HL-60 (cell line): ENCODE measurements at regions not wholly inside any gene's neighbourhood (a gene's known extent, or its start where the extent isn't known, plus 50 kb on each side); places are given as distances from the start of the nearest gene placed in this dataset.

Experiments used
- DNase-seq, 2 experiments: peaks; one replicate each; pipeline ENCODE4 v3.0.0-alpha.2; 2010 to 2020; ENCODE audit warnings: low read depth in 1 of 2, low spot score in 1 of 2
- H3K27ac ChIP-seq: fragments of 250-450 bp; sonication (Bioruptor Pico); replicated peaks from 2 replicates; pipeline ENCODE4 v1.5.1; 2020; ENCODE audit warnings: mild to moderate bottlenecking, moderate library complexity
- H3K27me3 ChIP-seq: fragments of 250-450 bp; sonication (Bioruptor Pico); 2 replicates; pipeline ENCODE4 v1.5.1; 2021; ENCODE audit warnings: mild to moderate bottlenecking, moderate library complexity; ENCODE audit not compliant: insufficient read depth, poor library complexity, severe bottlenecking
- H3K4me3 ChIP-seq: replicated peaks from 2 replicates; pipeline ENCODE4 v1.5.1; 2011; ENCODE audit warnings: mild to moderate bottlenecking, control low read depth, low read length; ENCODE audit not compliant: insufficient read depth
- GABPA ChIP-seq: IDR thresholded peaks from 2 replicates; pipeline ENCODE4 v1.6.1; 2012; ENCODE audit warnings: low read depth
- POLR2AphosphoS5 ChIP-seq: IDR thresholded peaks from 2 replicates; pipeline ENCODE4 v1.6.1; 2012; ENCODE audit warnings: low read depth
- SPI1 ChIP-seq: IDR thresholded peaks from 2 replicates; pipeline ENCODE4 v1.6.1; 2012; ENCODE audit warnings: low read depth, mild to moderate bottlenecking, borderline replicate concordance
- TF ChIP-seq, protein P1 (sequence below): IDR thresholded peaks from 2 replicates; pipeline ENCODE4 v1.6.1; 2012; ENCODE audit warnings: low read depth; ENCODE audit not compliant: insufficient replicate concordance
- TF ChIP-seq, protein P2 (sequence below): IDR thresholded peaks from one replicate; pipeline ENCODE4 v1.5.1; 2011; ENCODE audit warnings: low read length, control low read depth, inconsistent platforms; ENCODE audit not compliant: insufficient read depth

DNA sequence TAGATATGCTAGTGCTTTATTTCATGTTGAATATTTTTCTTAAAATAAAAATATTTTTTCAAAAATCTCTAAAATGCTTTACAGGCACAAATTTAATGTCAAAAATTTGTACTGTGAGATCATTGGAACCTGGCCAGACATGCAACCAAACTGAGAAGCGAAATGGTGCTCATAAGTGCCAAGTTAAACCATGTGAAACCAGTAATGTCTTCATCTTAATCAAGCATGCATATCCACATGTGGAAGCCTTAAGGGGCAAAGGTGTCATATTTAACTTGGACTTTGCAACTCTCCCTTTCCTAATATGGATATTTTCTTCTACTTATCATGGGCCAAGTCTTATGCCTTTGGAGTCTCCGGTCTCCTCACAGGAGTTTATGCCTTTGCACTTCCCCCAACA lies 208.9 kb upstream of the COL8A1 start:
- DNase-seq = no peak
- TF ChIP-seq SPI1 (no peak), GABPA (no peak), POLR2AphosphoS5 (no peak)
- TF ChIP-seq, protein P1, sequence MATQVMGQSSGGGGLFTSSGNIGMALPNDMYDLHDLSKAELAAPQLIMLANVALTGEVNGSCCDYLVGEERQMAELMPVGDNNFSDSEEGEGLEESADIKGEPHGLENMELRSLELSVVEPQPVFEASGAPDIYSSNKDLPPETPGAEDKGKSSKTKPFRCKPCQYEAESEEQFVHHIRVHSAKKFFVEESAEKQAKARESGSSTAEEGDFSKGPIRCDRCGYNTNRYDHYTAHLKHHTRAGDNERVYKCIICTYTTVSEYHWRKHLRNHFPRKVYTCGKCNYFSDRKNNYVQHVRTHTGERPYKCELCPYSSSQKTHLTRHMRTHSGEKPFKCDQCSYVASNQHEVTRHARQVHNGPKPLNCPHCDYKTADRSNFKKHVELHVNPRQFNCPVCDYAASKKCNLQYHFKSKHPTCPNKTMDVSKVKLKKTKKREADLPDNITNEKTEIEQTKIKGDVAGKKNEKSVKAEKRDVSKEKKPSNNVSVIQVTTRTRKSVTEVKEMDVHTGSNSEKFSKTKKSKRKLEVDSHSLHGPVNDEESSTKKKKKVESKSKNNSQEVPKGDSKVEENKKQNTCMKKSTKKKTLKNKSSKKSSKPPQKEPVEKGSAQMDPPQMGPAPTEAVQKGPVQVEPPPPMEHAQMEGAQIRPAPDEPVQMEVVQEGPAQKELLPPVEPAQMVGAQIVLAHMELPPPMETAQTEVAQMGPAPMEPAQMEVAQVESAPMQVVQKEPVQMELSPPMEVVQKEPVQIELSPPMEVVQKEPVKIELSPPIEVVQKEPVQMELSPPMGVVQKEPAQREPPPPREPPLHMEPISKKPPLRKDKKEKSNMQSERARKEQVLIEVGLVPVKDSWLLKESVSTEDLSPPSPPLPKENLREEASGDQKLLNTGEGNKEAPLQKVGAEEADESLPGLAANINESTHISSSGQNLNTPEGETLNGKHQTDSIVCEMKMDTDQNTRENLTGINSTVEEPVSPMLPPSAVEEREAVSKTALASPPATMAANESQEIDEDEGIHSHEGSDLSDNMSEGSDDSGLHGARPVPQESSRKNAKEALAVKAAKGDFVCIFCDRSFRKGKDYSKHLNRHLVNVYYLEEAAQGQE = no peak
- TF ChIP-seq, protein P2, sequence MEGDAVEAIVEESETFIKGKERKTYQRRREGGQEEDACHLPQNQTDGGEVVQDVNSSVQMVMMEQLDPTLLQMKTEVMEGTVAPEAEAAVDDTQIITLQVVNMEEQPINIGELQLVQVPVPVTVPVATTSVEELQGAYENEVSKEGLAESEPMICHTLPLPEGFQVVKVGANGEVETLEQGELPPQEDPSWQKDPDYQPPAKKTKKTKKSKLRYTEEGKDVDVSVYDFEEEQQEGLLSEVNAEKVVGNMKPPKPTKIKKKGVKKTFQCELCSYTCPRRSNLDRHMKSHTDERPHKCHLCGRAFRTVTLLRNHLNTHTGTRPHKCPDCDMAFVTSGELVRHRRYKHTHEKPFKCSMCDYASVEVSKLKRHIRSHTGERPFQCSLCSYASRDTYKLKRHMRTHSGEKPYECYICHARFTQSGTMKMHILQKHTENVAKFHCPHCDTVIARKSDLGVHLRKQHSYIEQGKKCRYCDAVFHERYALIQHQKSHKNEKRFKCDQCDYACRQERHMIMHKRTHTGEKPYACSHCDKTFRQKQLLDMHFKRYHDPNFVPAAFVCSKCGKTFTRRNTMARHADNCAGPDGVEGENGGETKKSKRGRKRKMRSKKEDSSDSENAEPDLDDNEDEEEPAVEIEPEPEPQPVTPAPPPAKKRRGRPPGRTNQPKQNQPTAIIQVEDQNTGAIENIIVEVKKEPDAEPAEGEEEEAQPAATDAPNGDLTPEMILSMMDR = no peak
- H3K4me3 ChIP-seq = no peak overlapping the region
- no peak overlapping the region for H3K27ac ChIP-seq
- H3K27me3 ChIP-seq = peaks cover 4% of the 10 kb centered on the region

DNA sequence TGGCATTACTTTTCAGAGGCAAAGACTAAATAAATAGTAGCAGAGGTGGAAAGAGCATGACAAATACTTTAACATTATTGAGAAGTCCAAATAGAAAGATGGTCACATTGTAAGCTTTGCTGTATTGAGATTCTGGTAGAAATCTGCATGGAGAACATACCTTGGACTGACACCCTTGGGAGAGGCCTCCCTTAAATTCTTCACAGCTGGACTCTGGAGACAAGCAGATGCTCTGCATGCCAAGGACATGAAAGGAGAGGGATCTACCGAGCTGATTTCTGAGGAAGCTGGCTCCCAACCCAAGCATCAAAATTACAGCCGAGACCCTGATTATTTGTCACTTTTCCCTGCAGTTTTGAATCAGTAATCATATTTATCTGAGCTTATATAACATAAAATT lies 212.5 kb upstream of the COL8A1 start:
- TF ChIP-seq GABPA (no peak), POLR2AphosphoS5 (no peak), SPI1 (no peak)
- TF ChIP-seq, protein P1 = no peak
- TF ChIP-seq, protein P2 = no peak
- Histone ChIP-seq H3K27me3 (peaks cover 4% of the 10 kb centered on the region), H3K27ac (no peak overlapping the region), H3K4me3 (no peak overlapping the region)
- no peak for DNase-seq

DNA sequence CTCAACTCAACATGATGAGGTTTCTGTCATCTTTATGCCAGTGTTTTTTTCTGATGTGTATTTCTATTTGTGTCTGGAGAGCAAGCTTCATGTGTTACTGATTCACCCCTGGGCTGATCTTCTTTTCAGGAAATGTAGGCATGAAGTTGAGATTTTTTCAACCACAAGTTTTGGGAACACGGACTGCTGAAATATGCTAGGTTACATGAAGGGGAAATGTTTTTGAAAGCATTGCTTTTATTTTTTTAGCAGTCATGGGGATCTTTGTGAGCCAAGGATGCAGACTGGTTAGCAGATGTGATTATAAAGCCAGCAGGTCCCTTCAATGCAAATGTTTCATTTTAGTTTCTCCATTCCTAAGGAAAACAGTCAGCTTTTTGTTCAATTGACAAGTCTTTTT lies 219.3 kb upstream of the COL8A1 start:
- no peak overlapping the region for H3K4me3 ChIP-seq
- DNase-seq = no peak
- H3K27ac ChIP-seq = no peak overlapping the region
- no peaks in the 10 kb centered on the region for H3K27me3 ChIP-seq
- TF ChIP-seq SPI1 = no peak
- TF ChIP-seq, protein P2 = no peak
- TF ChIP-seq, protein P1 = no peak
- no peak for TF ChIP-seq POLR2AphosphoS5
- TF ChIP-seq GABPA = no peak
